Esophagus muscularis mucosa (tissue), 4 donors: ENCODE measurements at regions not wholly inside any gene's neighbourhood (a gene's known extent, or its start where the extent isn't known, plus 50 kb on each side); places are given as distances from the start of the nearest gene placed in this dataset.

ENCODE experiments used
- DNase-seq: peaks from one replicate; pipeline ENCODE4 v3.0.0-alpha.2; 2017; ENCODE audit errors: extremely low spot score
- H3K27ac ChIP-seq, 4 donors: fragments of 200-600 bp; sonication (generic); replicated peaks in 1 of 4; 1 replicate in 3 of 4; 2 replicates in 1 of 4; pipeline ENCODE4 v1.5.1; 2016 to 2019; ENCODE audit warnings: mild to moderate bottlenecking in 1 of 4
- H3K27me3 ChIP-seq, 4 donors: fragments of 200-600 bp; sonication (generic); one replicate each; pipeline versions ENCODE4 v1.5.1 to v1.6.0; 2016 to 2019
- H3K36me3 ChIP-seq, 4 donors: fragments of 200-600 bp; sonication (generic); one replicate each; pipeline ENCODE4 v1.5.1; 2016 to 2019
- H3K4me1 ChIP-seq, 4 donors: fragments of 200-600 bp; sonication (generic); one replicate each; pipeline ENCODE4 v1.5.1; 2016 to 2019
- H3K4me3 ChIP-seq, 4 donors: fragments of 200-600 bp; sonication (generic); 1 replicate in 2 of 4; 2 replicates in 2 of 4; pipeline ENCODE4 v1.5.1; 2016 to 2019; ENCODE audit warnings: mild to moderate bottlenecking in 4 of 4, moderate library complexity in 1 of 4
- H3K9me3 ChIP-seq, 4 donors: fragments of 200-600 bp; sonication (generic); 1 replicate in 3 of 4; 2 replicates in 1 of 4; pipeline ENCODE4 v1.5.1; 2016 to 2019
- CTCF ChIP-seq, 3 experiments: fragments of 200-600 bp in 2 of 3; fragments of 450-650 bp in 1 of 3; sonication (generic) in 2 of 3; IDR thresholded peaks; one replicate each; pipeline ENCODE4 v1.5.1; 2017 to 2019; ENCODE audit warnings: antibody characterized with exemption in 3 of 3, mild to moderate bottlenecking in 2 of 3, moderate library complexity in 1 of 3
- EP300 ChIP-seq: sonication (generic); formaldehyde crosslinking; IDR thresholded peaks from one replicate; pipeline ENCODE4 v1.6.1; 2017; ENCODE audit warnings: antibody characterized with exemption
- POLR2A ChIP-seq: fragments of 450-650 bp; IDR thresholded peaks from one replicate; pipeline ENCODE4 v1.6.1; 2017; ENCODE audit warnings: antibody characterized with exemption, moderate library complexity, mild to moderate bottlenecking, low read depth
- POLR2AphosphoS5 ChIP-seq, 2 donors: sonication (generic); formaldehyde crosslinking; IDR thresholded peaks; one replicate each; pipeline ENCODE4 v1.6.1; 2017; ENCODE audit warnings: antibody characterized with exemption in 2 of 2
- WGBS: methylation state at CpG from one replicate; pipeline ENCODE4 v1.1.5; 2018; 5-methylcytosine and 5-hydroxymethylcytosine counted together
- intact Hi-C: fragments of 100-400 bp; cut with DNase I; formaldehyde crosslinking; loops from one replicate; pipeline ENCODE4 v1.15.1; 2023

DNA sequence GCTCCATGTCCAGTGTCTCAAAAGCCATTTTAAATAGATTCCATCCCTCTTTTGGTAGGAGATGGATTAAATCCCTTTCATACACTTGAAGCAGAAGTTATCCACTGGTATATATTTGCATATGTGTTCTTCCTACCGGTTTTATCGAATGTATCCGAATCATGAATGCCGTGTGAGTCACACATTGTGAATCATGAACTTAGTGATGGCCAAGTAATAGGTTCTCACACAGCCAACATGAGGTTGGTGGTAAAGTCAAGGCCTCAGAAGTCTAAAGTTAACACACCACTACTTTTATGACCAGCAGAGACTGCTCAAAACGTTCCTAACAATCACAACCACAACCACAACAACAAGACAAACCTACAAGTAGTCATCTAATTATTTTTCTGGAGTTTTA, 345.5 kb downstream of the THBS2 start:
- no peak for TF ChIP-seq POLR2AphosphoS5 (IDR thresholded peaks at IDR 0.05)
- no peak for TF ChIP-seq CTCF (IDR thresholded peaks at IDR 0.05)
- TF ChIP-seq POLR2A: no peak
- no peak for TF ChIP-seq EP300
- Histone ChIP-seq H3K4me1 (no peaks in the 10 kb centered on the region), H3K4me3 (no peak overlapping the region), H3K27ac (no peak overlapping the region), H3K36me3 (no peaks in the 10 kb centered on the region), H3K9me3 (peaks cover 0 to 7% (median 0%) of the 10 kb centered on the region in 4 donors), H3K27me3 (no peaks in the 10 kb centered on the region)
- WGBS: 82% methylated on average over 5 of the region's 5 CpGs
- no peak for DNase-seq
- intact Hi-C loops: loop anchor here (10.0 kb wide), 1 partner anchor 317 kb away; no protein-coding TSS in a partner anchor

DNA sequence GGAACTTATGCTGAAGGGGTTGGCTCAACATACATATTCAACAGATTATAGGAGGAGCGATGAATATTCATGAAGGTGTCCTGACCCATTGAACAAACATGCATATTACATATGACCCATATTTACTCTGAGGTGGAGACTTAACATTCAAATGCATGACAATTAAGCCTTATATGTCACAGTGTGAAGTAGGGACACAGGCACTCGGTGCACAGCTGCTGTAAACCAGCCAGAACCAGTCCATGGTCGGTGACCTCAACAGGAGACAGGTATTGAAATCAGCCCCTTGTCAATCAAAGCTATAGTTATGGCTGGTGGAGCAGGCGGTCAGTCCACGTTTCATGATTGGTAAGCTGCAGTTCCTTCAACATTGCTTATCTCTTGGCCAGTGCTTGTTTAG, 347.3 kb downstream of the THBS2 start:
- H3K4me1 ChIP-seq: no peaks in the 10 kb centered on the region
- no peaks in the 10 kb centered on the region for H3K27me3 ChIP-seq
- no peak overlapping the region for H3K4me3 ChIP-seq
- DNase-seq: no peak
- no peak overlapping the region for H3K27ac ChIP-seq
- intact Hi-C loops: loop anchor here (10.0 kb wide), 1 partner anchor 318 kb away; no protein-coding TSS in a partner anchor
- 77% methylated on average over 5 of the region's 5 CpGs for WGBS
- peaks cover 0 to 7% (median 0%) of the 10 kb centered on the region in 4 donors for H3K9me3 ChIP-seq
- TF ChIP-seq CTCF (IDR thresholded peaks at IDR 0.05): no peak
- no peak for TF ChIP-seq POLR2A
- no peak for TF ChIP-seq EP300
- TF ChIP-seq POLR2AphosphoS5 (IDR thresholded peaks at IDR 0.05): no peak
- H3K36me3 ChIP-seq: no peaks in the 10 kb centered on the region

DNA sequence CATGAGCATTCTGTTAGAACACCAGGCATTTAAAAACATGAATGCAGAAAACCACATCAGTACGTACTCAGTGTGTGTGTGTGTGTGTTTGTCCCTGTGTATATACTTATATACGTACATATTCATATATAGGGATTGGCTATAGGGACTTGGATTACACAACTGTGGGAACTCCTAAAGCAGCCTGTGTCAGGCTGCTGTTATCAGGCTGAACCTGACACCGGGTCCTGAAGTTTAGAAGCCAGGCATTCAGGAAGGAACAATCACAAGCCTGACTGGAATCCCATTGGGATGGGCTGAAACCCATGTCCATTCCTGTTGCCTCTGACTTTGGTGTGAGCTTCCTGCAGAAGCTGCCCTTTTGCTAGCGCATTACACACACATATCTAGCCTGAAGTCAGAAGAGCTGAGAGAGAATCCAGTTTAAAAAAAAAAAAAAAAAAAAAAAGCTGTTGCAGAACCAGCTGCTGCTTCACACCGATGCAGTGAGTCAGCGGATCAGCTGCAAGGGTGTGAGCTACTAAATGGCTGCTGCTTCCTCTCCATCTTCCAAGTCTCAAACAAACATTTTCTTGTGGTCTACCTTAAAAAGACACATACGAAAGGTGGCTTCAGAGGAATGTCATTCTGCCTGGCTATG, 348.1 kb downstream of the THBS2 start:
- no peak overlapping the region for H3K4me3 ChIP-seq
- TF ChIP-seq POLR2A (no peak), EP300 (no peak), CTCF (IDR thresholded peaks at IDR 0.05) (no peak), POLR2AphosphoS5 (IDR thresholded peaks at IDR 0.05) (no peak)
- H3K9me3 ChIP-seq: peaks cover 0 to 7% (median 0%) of the 10 kb centered on the region in 4 donors
- no peaks in the 10 kb centered on the region for H3K4me1 ChIP-seq
- intact Hi-C loops: loop anchor here (10.0 kb wide), 1 partner anchor 319 kb away; no protein-coding TSS in a partner anchor
- H3K27ac ChIP-seq: no peak overlapping the region
- H3K27me3 ChIP-seq: no peaks in the 10 kb centered on the region
- no peak for DNase-seq
- no peaks in the 10 kb centered on the region for H3K36me3 ChIP-seq
- WGBS: 85% methylated on average over 7 of the region's 7 CpGs

GRCh38 chr6:168903613-168904345, 349.9 kb downstream of the THBS2 start:
- no peak for TF ChIP-seq POLR2AphosphoS5 (IDR thresholded peaks at IDR 0.05)
- no peak for TF ChIP-seq CTCF (IDR thresholded peaks at IDR 0.05)
- TF ChIP-seq EP300: no peak
- TF ChIP-seq POLR2A: no peak
- DNase-seq: no peak
- H3K9me3 ChIP-seq: peaks cover 0 to 7% (median 0%) of the 10 kb centered on the region in 4 donors
- peaks cover 0 to 8% (median 4%) of the 10 kb centered on the region in 4 donors for H3K4me1 ChIP-seq
- no peaks in the 10 kb centered on the region for H3K36me3 ChIP-seq
- H3K27me3 ChIP-seq: no peaks in the 10 kb centered on the region
- intact Hi-C loops: loop anchor here (10.0 kb wide), 1 partner anchor 321 kb away; no protein-coding TSS in a partner anchor
- 90% methylated on average over 17 of the region's 17 CpGs for WGBS
- H3K27ac ChIP-seq: no peak overlapping the region
- H3K4me3 ChIP-seq: no peak overlapping the region
